Frontal cortex (tissue), 3 donors: ENCODE measurements at regions not wholly inside any gene's neighbourhood (a gene's known extent, or its start where the extent isn't known, plus 50 kb on each side); places are given as distances from the start of the nearest gene placed in this dataset.

ENCODE experiments used
- DNase-seq, 2 donors: peaks; one replicate each; pipeline ENCODE4 v3.0.0; 2012; ENCODE audit warnings: low spot score in 2 of 2
- FAIRE-seq: peaks from 2 replicates; lab custom pipeline; 2012; peaks lifted over from hg19 to GRCh38; lab: Jason Lieb, UNC
- donor health status: control.
- donor health status: control.
- donor health status: control.

DNA sequence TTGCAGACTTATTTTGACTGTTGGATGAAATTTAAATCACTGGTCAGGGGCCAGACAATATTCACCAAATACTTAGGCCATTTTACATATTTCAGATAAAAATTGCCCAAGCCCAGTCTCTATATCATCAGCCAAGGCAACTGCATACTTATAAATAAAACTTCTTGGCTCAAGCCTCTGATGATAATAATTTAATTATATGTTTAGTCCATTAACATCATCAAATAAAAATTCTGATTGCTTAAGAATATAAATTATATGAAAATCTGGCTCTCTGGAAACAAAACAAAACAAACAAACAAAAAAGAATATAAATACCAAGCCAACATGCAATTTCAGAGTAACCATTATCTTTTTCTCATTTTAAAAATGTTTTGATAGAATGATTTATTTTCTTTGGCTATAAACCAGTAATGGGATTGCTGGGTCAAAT is 165.2 kb downstream of the BTG1 start:
- no peak for FAIRE-seq
- no peak for DNase-seq

DNA sequence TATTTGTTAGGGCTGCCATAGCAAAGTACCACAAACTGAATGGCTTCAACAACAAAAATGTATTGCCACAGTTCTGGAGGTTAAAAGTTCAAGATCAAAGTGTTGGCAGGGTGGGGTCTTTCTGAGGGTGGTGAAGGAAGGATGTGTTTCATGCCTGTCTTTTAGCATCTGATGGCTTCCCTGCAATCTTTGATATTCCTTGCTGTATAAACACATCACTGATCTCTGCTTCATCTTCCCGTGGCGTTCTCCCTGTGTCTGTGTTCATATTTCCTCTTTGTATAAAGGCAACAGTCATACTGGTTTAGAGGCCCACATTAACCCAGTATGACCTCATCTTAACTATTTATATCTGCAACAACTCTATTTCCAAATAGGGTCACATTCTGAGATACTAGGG is 167.5 kb downstream of the BTG1 start:
- FAIRE-seq (no peak), DNase-seq (no peak)

DNA sequence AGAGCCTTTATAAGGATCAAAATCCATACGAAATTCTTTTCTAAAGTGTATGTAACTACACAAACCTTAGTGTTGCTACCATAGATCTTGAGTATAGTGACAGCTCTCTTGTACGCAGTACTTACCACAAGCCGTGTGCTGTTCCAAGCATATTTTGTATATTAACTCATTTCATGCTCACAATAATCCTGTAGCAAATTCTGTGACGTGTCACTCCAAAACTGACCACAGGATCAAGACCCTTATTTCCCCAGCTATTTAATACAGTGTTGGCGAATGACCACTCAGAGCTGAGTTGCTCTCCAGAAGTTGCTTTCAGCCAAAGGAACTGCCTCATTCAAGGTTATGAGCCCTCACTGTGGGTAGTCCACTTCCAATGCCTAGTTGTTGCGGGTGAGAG is 169.8 kb downstream of the BTG1 start:
- FAIRE-seq (no peak), DNase-seq (no peak)

DNA sequence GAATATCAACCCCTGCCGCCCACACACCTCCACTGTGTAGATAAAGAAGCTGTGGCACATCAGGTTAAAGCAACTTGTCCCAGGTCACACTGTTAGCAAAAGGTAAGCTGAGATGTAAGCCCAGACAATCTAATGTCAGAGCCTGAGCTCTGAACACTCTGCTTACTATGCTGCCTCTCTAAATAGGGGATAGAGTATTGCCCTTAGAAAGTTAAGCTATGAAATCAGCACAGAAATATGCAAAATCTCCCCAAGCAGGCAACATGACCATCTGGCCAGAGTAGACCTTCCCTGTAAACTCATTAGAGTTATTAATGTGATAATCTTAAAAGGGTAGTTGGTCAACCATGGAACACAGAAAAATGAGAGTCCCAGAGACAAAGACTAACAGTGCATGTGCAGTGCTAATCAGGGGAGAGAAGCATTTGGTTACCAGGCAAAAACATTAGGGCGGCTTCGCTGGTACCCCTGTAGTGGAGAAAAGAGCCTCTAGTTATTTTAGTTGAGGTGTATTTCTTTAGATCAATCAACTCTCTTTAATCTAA is 171.0 kb downstream of the BTG1 start:
- no peak for DNase-seq
- no peak for FAIRE-seq

DNA sequence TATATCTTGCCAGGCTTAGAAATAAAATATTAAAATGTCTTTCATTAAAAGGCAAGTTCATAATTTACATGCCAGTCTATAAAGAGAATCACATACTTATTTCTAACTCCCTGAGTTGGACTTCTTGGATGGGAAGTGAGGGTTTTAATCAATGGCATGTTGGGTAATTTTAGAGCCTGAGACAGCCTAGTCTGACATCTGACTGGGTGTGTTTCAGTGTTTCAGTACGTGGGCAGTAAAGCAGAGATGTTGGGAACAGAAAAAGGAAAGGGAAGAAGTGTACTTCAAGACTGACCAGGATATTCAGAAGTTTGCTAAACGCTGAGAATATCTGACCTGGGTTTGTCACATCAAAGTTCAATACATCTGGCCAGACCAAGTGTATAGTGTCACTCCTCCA is 171.8 kb downstream of the BTG1 start:
- FAIRE-seq (no peak), DNase-seq (no peak)

DNA sequence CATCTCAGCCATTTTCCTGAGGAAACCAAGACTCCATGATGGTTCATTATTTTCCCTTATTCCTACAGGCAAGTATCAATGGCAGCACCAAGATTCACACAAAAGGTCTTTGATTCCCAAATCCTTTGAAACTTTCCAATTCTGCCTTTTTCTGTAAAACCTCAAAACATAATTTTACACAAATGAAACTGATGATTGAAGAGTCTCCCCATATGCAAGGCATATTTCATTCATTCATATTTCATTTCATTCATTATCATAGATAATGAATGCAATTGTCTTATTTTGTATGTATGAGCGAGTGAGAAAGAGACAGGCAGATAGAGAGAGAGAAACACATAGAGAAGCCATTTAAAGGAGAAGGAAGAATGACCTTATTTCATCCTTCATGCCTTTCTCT is 172.8 kb downstream of the BTG1 start:
- no peak for DNase-seq
- FAIRE-seq = no peak

DNA sequence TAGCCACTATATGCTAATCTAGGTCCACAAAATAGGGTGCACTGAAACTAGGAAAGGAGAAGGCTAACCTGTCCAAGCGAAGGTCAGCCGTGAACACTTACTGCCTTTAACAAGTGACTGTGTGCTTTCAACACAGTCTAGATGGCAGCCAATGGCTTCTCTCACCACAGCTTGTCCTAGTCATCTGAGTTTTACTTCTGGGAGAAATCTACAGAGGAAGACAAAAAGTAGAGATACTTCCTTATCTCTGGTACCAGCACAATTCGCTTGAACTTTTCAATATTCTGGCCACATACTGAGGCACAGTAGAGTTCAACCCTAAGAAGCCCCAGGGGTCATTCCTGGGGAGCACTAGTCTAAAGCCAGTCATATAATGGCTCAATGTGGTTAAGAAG is 176.9 kb downstream of the BTG1 start:
- FAIRE-seq (no peak), DNase-seq (no peak)

DNA sequence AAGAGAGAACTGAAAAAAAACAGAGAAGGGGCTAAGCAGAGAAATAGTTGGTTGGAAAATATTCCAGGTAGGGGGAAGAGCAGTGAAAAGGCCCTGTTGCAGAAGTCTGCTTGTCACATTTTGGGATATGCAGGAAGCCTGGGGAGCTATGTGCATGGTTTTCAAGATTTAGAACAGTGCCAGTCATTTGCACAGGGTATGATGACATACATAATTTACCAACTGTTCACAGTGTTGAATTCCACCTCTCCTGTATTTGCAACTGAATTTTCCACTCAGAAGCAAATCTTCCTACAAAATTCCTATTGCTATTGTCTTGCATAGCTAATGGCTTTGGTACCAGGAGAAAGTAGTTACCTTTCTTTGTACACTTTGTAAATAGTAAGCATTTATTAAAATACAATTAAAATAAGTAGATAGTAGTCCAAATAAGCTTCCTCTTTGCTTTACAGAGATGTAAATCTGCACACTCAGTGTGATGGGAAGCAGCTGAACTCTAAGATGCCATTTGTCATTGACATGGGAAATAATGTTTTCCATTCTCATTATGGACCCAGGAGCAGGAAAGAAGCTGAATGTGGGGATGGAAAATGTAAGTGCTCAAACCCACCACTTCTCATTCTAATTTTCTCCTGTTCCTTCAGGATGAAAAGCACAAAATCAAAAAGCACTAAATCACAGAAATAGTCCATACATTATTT is 177.4 kb downstream of the BTG1 start:
- DNase-seq (no peak), FAIRE-seq (no peak)

DNA sequence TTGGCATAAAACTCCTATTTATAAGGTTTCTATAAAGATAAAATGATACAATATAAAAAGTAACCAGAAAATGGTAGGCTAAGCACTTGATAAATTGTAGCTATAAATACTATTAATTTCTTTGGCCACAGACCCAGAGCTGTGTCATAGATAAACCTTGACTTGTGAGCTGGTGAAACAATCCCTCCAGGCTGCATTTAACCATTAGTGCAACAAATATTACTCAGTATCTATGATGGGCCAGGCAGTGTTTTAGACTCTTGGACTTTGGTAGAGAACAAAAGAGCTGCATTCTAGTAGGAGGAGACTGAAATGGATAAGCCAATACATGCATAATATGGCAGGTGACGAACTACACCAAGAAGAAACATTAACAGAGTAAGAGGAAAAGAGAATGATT is 178.1 kb downstream of the BTG1 start:
- FAIRE-seq (no peak), DNase-seq (no peak)

DNA sequence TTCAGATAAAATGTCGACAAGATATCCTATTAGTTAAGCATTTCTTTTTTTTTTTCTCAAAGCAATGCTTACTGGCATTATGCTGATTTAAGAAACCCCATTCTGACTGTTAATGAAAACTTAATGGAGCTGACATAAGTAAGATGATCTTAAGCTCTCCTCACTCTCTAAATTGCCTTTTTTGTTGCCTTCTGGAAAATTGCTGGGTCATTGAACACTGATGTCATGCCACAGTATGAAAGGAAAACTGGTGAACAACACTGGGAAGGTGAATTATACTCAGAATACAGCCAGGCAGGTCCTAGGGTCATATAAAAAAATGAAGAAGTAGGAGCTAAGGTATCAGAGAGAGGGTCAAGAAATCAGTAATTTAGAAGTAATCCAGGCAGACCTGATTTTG is 179.9 kb downstream of the BTG1 start:
- no peak for DNase-seq
- no peak for FAIRE-seq

DNA sequence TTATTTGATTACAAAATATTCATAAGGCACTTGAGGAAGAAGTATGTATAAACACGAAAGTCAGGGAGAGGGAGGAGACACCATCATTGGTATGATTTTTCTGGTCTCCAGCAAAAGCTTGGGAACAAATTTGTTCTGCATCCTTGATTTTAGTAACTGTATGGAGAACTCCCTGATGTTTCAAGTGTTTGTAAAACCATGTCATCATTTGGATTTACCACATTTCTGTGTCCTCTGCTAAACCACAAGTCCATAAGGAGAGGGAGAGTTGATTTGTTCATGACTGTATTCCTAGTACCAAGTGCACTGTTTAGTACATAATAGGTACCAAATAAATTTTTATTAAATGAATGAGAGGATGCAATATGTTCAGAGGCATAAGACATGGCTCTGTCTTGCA is 181.1 kb downstream of the BTG1 start:
- no peak for DNase-seq
- FAIRE-seq = no peak

DNA sequence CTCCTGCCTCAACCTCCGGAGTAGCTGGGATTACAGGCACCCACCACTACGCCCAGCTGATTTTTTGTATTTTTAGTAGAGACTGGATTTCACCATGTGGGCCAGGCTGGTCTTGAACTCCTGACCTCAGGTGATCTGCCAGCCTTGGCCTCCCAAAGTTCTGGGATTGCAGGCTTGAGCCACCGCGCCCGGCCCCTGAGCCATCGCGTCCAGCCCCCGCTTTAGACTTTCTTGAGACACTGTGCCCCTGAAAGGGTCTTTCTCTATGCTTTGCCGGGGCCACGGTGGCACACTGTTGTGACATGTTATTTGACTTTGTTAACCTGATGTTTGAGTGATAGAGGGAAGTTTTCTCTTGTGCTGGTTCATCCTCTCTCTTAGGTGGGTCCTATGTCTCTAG is 186.4 kb downstream of the BTG1 start:
- no peak for DNase-seq
- no peak for FAIRE-seq

DNA sequence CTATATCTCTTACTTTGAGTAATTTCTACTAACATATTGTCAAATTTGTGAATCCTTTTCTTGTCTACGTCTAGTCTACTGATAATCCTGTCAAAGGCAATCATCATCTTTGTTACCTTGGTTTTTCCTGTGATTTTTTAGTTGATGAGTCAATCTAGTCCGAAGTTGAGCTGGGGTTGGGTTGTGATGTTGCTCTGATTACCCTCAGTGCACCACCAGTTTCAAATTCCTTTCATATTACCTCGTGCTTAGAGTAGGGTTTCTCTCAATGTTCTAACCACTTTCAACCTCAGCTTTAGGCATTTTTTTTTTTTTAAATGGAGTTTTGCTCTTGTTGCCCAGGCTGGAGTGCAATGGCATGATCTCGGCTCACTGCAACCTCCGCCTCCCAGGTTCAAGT is 186.8 kb downstream of the BTG1 start:
- no peak for FAIRE-seq

DNA sequence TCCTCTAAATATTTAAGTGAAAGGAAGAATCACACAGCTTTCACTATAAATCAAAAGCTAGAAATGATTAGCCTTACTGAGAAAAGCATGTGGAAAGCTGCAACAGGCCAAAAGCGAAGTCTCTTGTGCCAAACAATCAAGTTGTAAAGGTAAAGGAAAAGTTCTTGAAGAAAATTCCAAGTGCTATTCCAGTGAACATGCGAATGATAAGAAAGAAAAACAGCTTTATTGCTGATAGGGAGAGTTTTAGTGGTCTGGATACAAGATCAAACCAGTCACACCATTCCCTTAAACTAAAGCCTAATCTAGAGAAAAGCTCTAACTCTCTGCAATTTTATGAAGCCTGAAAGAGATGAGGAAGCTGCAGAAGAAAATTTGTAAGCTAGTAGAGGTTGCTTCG is 190.9 kb downstream of the BTG1 start:
- DNase-seq = no peak
- FAIRE-seq = no peak

More for the DNA sequence above, 186.8 kb downstream of the BTG1 start:
- no peak for DNase-seq

DNA sequence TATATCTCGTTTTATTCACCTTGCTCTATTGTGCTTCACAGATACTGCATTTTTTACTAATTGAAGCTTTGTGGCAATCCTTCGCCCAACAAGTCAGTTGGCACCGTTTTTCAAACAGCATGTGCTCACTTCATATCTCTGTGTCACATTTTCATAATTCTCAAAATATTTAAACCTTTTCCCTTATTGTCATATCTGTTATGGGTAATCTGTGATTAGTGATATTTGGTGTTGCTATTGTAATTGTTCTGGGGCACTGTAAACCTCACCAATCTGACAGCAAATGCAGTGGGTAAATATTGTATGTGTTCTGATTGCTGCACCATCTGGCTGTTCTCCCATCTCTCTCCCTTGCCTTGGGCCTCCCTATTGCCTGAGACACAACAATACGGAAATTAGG is 191.3 kb downstream of the BTG1 start:
- DNase-seq (no peak), FAIRE-seq (no peak)

DNA sequence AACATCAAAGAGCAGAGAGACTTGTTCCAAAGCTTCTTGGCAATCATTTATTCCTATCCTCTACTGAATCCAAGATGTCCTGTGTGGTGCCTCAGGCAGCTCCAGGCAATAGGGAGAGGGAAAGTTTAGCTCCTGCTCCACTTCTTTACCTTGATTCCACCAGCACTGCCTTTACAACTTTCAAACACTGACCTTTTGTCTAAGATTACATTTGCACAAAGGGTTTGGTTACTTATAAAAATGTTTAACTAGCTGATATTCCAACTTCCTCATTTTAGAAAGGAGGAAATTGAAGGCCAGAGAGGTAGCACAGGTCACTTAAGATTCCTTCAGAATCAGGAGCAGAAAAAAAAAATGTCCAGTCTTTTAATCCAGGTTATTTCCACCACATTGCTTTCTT is 192.7 kb downstream of the BTG1 start:
- DNase-seq (no peak), FAIRE-seq (no peak)

DNA sequence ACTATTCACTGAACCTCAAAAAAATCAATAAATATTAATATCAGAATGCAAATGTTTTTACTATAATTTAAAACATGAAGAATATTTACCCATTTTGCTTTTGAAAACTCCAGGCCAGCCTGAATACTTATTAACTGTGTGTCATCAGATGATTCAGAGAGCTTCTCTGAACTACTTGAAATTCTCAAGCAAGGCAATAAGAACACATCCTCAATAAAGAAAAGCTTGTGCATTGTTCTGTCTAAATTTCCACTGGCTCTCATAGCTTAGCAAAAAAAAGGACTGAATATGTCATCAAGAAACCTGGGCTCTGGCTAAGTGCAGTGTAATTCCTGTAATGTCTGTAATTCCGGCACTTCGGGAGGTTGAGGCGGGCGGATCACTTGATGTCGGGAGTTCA is 194.1 kb downstream of the BTG1 start:
- DNase-seq (no peak), FAIRE-seq (no peak)

DNA sequence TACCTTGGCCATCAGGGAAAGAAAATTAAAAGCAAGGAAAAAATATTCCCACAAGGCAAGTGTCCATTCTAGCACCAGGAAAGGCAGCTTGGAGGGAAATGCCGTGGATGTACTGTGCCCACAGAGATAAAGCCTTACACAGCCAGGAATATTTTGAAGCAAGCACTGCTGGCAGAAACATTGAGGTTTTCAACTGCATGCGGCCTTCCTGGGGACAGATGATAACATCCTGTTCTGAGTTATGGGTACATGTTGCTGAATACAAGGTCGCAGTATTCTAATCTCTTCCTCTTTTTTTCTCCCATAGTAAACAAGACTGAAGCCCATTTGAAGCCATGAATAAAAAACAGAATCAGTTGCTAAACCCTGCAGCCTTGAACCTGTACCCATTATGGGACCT is 197.1 kb downstream of the BTG1 start:
- FAIRE-seq (no peak), DNase-seq (no peak)

DNA sequence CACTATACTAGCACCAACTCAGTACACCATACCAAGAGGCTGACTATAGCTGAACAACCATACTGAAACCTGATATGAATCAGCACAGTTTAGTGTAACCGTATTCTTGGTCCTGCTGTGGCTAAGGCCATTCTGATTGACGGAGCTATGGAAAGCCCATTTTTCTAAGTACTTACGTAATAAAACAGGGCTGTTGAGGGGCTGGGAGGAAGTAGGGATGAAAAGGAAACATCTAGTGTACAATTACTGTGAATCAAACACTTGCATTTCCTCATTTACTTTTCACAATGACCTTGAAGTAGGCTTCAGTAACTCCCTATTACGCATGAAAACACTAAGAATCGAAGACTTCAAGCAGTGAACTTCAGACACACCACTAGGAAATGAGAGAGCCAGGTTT is 198.2 kb downstream of the BTG1 start:
- DNase-seq (no peak), FAIRE-seq (no peak)

DNA sequence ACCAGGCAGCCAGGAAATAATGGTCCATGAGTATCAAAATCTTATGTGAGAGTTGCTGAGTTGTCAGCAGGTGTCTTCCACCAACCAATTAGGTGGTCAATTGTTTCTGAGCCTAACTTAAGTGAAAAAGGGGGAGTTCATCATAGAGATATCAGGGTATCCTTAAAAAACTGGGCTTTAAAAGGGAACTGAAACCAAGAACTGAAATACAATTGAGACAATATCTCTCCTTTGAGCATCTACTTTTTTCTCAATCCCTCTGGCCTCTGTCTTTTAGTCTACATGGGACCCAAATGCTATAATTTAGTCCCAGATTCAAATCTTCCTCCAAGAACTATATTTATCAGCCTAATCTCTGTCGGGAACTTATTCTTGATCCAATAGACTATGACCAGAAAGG is 201.0 kb downstream of the BTG1 start:
- DNase-seq (no peak), FAIRE-seq (no peak)

DNA sequence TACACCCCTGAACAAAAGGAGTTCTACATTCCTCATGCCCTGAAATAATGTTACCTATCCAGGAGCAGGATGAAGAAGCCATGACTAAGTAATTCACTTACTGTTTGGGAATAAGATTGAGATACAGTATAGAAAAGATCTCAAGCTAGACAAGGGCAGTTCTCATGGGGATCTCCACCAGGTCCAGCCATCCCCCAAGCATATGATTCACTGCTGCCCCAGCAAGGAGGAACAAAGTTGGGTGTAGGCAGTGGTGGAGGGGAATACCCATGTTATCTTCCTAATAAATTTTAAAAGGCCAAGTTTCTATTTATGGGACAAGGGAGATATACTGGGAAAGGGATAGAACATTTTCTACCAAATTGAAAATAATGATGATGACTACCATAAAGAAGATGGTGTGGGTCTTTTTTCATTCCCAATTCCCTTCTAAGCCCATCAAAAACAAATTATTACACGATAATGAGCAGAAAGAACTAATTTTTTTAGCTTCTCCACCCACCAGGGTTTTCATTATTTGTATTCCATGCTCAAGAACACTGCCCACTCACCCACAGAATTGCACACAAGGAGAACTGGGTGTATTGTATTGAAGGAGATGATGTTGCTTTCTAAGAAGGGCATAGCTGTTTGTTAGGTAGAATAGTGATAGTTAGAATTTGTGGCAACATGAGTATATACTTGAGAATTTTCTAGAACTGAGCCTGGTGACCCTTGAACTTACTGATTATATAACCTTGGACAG is 204.6 kb downstream of the BTG1 start:
- no peak for DNase-seq
- no peak for FAIRE-seq

DNA sequence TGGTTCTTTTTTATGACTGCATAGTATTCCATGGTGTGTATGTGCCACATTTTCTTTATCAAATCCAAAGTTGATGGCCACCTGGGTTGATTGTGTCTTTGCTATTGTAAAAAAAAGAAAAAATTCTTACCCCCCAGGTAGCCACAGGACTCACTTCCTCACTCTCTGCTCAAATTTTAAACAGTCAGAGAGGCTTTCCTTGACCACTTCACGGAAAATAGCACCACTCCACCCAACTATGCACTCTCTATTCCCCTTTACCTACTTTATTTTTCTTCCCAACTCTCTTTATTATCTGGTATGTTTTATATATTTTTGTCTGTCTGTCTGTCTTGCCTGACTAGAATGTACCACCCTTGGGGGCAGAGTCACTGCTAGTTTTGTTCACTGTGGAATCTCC is 205.3 kb downstream of the BTG1 start:
- no peak for DNase-seq
- no peak for FAIRE-seq
